ENCODE measurements at regions not wholly inside any gene's neighbourhood (a gene's known extent, or its start where the extent isn't known, plus 50 kb on each side); places are given as distances from the start of the nearest gene placed in this dataset.

GRCh38 chr13:74217811-74218210, 83.6 kb upstream of the KLF12 start:
- H3K4me3 ChIP-seq (ENCODE audit: low read depth, low read length, poor library complexity, severe bottlenecking) = no peak overlapping the region
- no peaks in the 10 kb centered on the region for H3K36me3 ChIP-seq (ENCODE audit: insufficient read depth, low read length, poor library complexity, severe bottlenecking)
- ChIA-PET CTCF (no interaction called here), POLR2A (ENCODE audit: low non-redundant PET) (no interaction called here)
- intact Hi-C loops (cut with micrococcal nuclease; ENCODE audit: unreplicated experiment) = no loop called here
- no peaks in the 10 kb centered on the region for H3K9me3 ChIP-seq (ENCODE audit: low read depth, low read length, poor library complexity, severe bottlenecking)
- no TSS peak for BruUV-seq (replicated peaks)
- no peak for DNase-seq (ENCODE audit: low spot score)
- H3K27me3 ChIP-seq (replicated peaks; ENCODE audit: insufficient read depth, low read depth, low read length, poor library complexity) = no peaks in the 10 kb centered on the region
- H3K27ac ChIP-seq (ENCODE audit: low read depth, low read length, poor library complexity, severe bottlenecking) = no peak overlapping the region
- no peaks in the 10 kb centered on the region for H3K4me1 ChIP-seq (ENCODE audit: insufficient read depth, low read length, poor library complexity, severe bottlenecking)
- no peak for TF ChIP-seq CTCF (conservative IDR thresholded peaks at IDR 0.05; ENCODE audit: low read depth, low read length)
- no peak for TF ChIP-seq EZH2 (IDR thresholded peaks at IDR 0.05; ENCODE audit: borderline replicate concordance, low read depth, low read length, poor library complexity, severe bottlenecking)

DNA sequence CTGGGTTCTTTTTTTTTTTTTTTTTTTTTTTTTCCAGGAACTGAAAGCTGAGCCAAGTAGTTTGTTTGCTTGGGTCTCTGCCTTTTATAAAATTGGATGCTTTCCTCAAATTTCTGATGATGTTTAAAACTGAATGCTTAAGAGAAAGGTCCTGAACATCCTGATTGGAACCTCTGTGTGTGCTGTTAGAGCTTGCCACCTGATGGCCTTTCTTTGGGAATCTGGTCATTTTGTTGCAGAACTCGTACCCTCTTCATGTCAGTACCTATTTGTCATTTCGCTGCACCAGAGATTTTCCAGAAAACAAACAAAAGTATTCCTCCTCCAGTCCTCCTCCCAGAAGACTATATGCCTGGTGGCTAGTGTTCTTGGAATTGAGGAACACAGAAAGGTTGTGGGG, 81.2 kb upstream of the KLF12 start:
- intact Hi-C loops (cut with micrococcal nuclease; ENCODE audit: unreplicated experiment) = no loop called here

GRCh38 chr13:74214321-74214720, 80.1 kb upstream of the KLF12 start:
- POLR2A ChIA-PET (ENCODE audit: low non-redundant PET) = no interaction called here
- H3K9me3 ChIP-seq (ENCODE audit: low read depth, low read length, poor library complexity, severe bottlenecking) = no peaks in the 10 kb centered on the region
- H3K4me3 ChIP-seq (ENCODE audit: low read depth, low read length, poor library complexity, severe bottlenecking) = no peak overlapping the region
- DNase-seq (ENCODE audit: low spot score) = no peak
- no TSS peak for BruUV-seq (replicated peaks)
- no peaks in the 10 kb centered on the region for H3K27me3 ChIP-seq (replicated peaks; ENCODE audit: insufficient read depth, low read depth, low read length, poor library complexity)
- intact Hi-C loops (cut with micrococcal nuclease; ENCODE audit: unreplicated experiment) = no loop called here
- H3K27ac ChIP-seq (ENCODE audit: low read depth, low read length, poor library complexity, severe bottlenecking) = no peak overlapping the region
- CTCF ChIA-PET = no interaction called here
- H3K36me3 ChIP-seq (ENCODE audit: insufficient read depth, low read length, poor library complexity, severe bottlenecking) = no peaks in the 10 kb centered on the region
- no peak for TF ChIP-seq EZH2 (IDR thresholded peaks at IDR 0.05; ENCODE audit: borderline replicate concordance, low read depth, low read length, poor library complexity, severe bottlenecking)
- no peak for TF ChIP-seq CTCF (conservative IDR thresholded peaks at IDR 0.05; ENCODE audit: low read depth, low read length)
- H3K4me1 ChIP-seq (ENCODE audit: insufficient read depth, low read length, poor library complexity, severe bottlenecking) = peaks cover 4% of the 10 kb centered on the region

More for the DNA sequence above, 81.2 kb upstream of the KLF12 start:
- BruUV-seq (replicated peaks) = no TSS peak
- no peak for TF ChIP-seq EZH2 (IDR thresholded peaks at IDR 0.05; ENCODE audit: borderline replicate concordance, low read depth, low read length, poor library complexity, severe bottlenecking)
- no peak for TF ChIP-seq CTCF (conservative IDR thresholded peaks at IDR 0.05; ENCODE audit: low read depth, low read length)
- no peak overlapping the region for H3K27ac ChIP-seq (ENCODE audit: low read depth, low read length, poor library complexity, severe bottlenecking)
- peaks cover 2% of the 10 kb centered on the region for H3K4me1 ChIP-seq (ENCODE audit: insufficient read depth, low read length, poor library complexity, severe bottlenecking)
- H3K36me3 ChIP-seq (ENCODE audit: insufficient read depth, low read length, poor library complexity, severe bottlenecking) = no peaks in the 10 kb centered on the region
- no peak for DNase-seq (ENCODE audit: low spot score)
- no peaks in the 10 kb centered on the region for H3K9me3 ChIP-seq (ENCODE audit: low read depth, low read length, poor library complexity, severe bottlenecking)
- no peaks in the 10 kb centered on the region for H3K27me3 ChIP-seq (replicated peaks; ENCODE audit: insufficient read depth, low read depth, low read length, poor library complexity)
- H3K4me3 ChIP-seq (ENCODE audit: low read depth, low read length, poor library complexity, severe bottlenecking) = no peak overlapping the region
- ChIA-PET POLR2A (ENCODE audit: low non-redundant PET) (no interaction called here), CTCF (no interaction called here)
